ENCODE measurements at regions not wholly inside any gene's neighbourhood (a gene's known extent, or its start where the extent isn't known, plus 50 kb on each side); places are given as distances from the start of the nearest gene placed in this dataset.

DNA sequence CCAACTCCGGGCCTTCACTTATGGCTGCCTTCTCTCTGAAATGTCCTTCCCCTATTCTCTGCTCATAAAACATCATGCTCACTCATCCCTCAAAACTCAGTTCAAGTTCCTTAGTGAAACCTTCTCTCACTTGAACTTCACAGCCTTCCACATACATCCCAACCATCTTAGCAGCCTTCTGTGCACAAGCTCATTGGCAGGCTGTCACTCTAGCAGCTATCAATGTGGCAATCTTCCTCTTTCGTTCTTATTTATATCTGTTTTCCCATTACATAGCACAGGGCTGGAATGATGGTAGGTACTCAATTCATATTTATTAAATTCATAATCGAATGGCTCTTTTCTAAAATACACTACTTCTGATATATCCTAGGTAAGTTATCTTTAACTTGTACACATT, 66.4 kb upstream of the MCTP2 start:
- Histone ChIP-seq H3K23ac (ENCODE audit: insufficient read length) (no peak overlapping the region), H3K79me2 (ENCODE audit: control insufficient read depth in 1 of 2, insufficient read depth in 2 of 2, low read length in 2 of 2) (no peaks in the 10 kb centered on the region), H4K20me1 (replicated peaks in 1 of 2; ENCODE audit: control insufficient read depth in 1 of 2, insufficient read depth in 2 of 2, low read length in 2 of 2) (no peaks in the 10 kb centered on the region), H2BK15ac (ENCODE audit: low read length) (no peak overlapping the region), H4K5ac (ENCODE audit: insufficient read length, low read depth, low read length) (no peak overlapping the region), H3K36me3 (ENCODE audit: control insufficient read depth in 2 of 4, insufficient read depth in 4 of 4, low read length in 3 of 4) (no peaks in the 10 kb centered on the region), H3K18ac (ENCODE audit: extremely low read depth, low read length) (no peak overlapping the region), H2BK20ac (ENCODE audit: low read length) (no peak overlapping the region), H3K23me2 (ENCODE audit: low read depth, low read length) (no peaks in the 10 kb centered on the region), H2BK5ac (ENCODE audit: low read depth, low read length) (no peak overlapping the region), H3K4ac (replicated peaks; ENCODE audit: insufficient read length, low read depth, low read length) (no peak overlapping the region), H2AK5ac (ENCODE audit: low read depth, low read length) (no peak overlapping the region), H3K4me1 (replicated peaks in 1 of 4; ENCODE audit: control insufficient read depth in 3 of 4, insufficient read depth in 4 of 4, low read length in 3 of 4) (no peaks in the 10 kb centered on the region), H3K9me3 (ENCODE audit: insufficient read depth in 2 of 2, low read depth in 1 of 2, low read length in 1 of 2) (no peaks in the 10 kb centered on the region), H3K27me3 (replicated peaks in 1 of 4; ENCODE audit: control insufficient read depth in 3 of 4, extremely low read depth in 1 of 4, insufficient read depth in 3 of 4, low read length in 3 of 4) (no peaks in the 10 kb centered on the region), H2BK12ac (ENCODE audit: low read depth, low read length) (no peak overlapping the region), H2BK120ac (replicated peaks; ENCODE audit: low read depth, low read length) (no peak overlapping the region), H3K4me3 (ENCODE audit: extremely low read depth in 1 of 4, insufficient read depth in 2 of 4, low read depth in 3 of 4, low read length in 4 of 4) (no peak overlapping the region), H3K79me1 (ENCODE audit: low read depth, low read length) (no peaks in the 10 kb centered on the region), H3K56ac (replicated peaks; ENCODE audit: insufficient read length, low read depth, low read length) (no peak overlapping the region), H2AFZ (ENCODE audit: low read length) (no peak overlapping the region; the same call in 1 of the 2 replicates), H3K27ac (ENCODE audit: low read depth, low read length) (no peak overlapping the region), H3K14ac (ENCODE audit: insufficient read length) (no peak overlapping the region), H4K8ac (ENCODE audit: extremely low read depth, insufficient read depth, low read length) (no peak overlapping the region), H3K4me2 (ENCODE audit: insufficient read depth in 1 of 2, low read depth in 2 of 2, low read length in 2 of 2) (no peak overlapping the region), H4K91ac (replicated peaks; ENCODE audit: insufficient read length, low read length) (no peak overlapping the region), H3K9ac (replicated peaks in 1 of 4; ENCODE audit: extremely low read depth in 1 of 4, low read depth in 3 of 4, low read length in 3 of 4) (no peak overlapping the region)
- FAIRE-seq (no peak), DNase-seq (ENCODE audit: low read depth in 1 of 2, low spot score in 2 of 2) (no peak)
- POLR2A ChIA-PET (ENCODE audit: partially characterized antibody), result no interaction called here
- CTCF ChIA-PET (ENCODE audit: partially characterized antibody), result interaction anchor here (0.8 to 8.6 kb wide), 23 partner anchors 9 to 221 kb away, joined by 3 to 194 read pairs (median 4); partner anchors contain the start of gene MCTP2
- 86% methylated on average over 3 of the region's 3 CpGs; no CpG with 5 or more reads in 1 of the 2 experiments for WGBS, 2 experiments (ENCODE audit: extremely low coverage in 1 of 2, insufficient coverage in 1 of 2, insufficient read length in 1 of 2, insufficient replicate concordance in 2 of 2, low coverage in 1 of 2, low lambda C conversion rate in 2 of 2, missing lambda C conversion rate in 1 of 2)
- TF ChIP-seq HDAC6 (IDR thresholded peaks at IDR 0.05; ENCODE audit: low read depth, low read length) (no peak), ZNF274 (IDR thresholded peaks at IDR 0.05; ENCODE audit: borderline replicate concordance, extremely low read depth, low read length) (no peak), SUZ12 (IDR thresholded peaks at IDR 0.05; ENCODE audit: low read length) (no peak), BACH1 (IDR thresholded peaks at IDR 0.05; ENCODE audit: low read length) (no peak), NRF1 (IDR thresholded peaks at IDR 0.05; ENCODE audit: low read depth, low read length) (no peak), POLR2AphosphoS5 (IDR thresholded peaks at IDR 0.05; ENCODE audit: low read depth, low read length) (no peak), CBX8 (IDR thresholded peaks at IDR 0.05; ENCODE audit: borderline replicate concordance, low read depth, low read length) (no peak), RFX5 (IDR thresholded peaks at IDR 0.05; ENCODE audit: borderline replicate concordance, low read depth, low read length) (no peak), GABPA (IDR thresholded peaks at IDR 0.05; ENCODE audit: borderline replicate concordance, insufficient read depth, low read length) (no peak), FOSL1 (IDR thresholded peaks at IDR 0.05; ENCODE audit: insufficient read depth, low read depth, low read length) (no peak), TEAD4 (IDR thresholded peaks at IDR 0.05; ENCODE audit: low read depth, low read length) (no peak), KDM4A (IDR thresholded peaks at IDR 0.05; ENCODE audit: low read depth, low read length, severe bottlenecking) (no peak)
- TF ChIP-seq, protein P1, sequence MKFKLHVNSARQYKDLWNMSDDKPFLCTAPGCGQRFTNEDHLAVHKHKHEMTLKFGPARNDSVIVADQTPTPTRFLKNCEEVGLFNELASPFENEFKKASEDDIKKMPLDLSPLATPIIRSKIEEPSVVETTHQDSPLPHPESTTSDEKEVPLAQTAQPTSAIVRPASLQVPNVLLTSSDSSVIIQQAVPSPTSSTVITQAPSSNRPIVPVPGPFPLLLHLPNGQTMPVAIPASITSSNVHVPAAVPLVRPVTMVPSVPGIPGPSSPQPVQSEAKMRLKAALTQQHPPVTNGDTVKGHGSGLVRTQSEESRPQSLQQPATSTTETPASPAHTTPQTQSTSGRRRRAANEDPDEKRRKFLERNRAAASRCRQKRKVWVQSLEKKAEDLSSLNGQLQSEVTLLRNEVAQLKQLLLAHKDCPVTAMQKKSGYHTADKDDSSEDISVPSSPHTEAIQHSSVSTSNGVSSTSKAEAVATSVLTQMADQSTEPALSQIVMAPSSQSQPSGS (IDR thresholded peaks at IDR 0.05; ENCODE audit: low read length), result no peak
- TF ChIP-seq, protein P2, sequence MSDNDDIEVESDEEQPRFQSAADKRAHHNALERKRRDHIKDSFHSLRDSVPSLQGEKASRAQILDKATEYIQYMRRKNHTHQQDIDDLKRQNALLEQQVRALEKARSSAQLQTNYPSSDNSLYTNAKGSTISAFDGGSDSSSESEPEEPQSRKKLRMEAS (IDR thresholded peaks at IDR 0.05), result no peak

All from H1 (cell line).